IMR-90 (cell line): ENCODE measurements at regions not wholly inside any gene's neighbourhood (a gene's known extent, or its start where the extent isn't known, plus 50 kb on each side); places are given as distances from the start of the nearest gene placed in this dataset.

Source experiments
- ATAC-seq: fragments of 200-7000 bp; cut with Tn5 transposase; 2 replicates; pipeline ENCODE4 v1.9.1; 2020; ENCODE audit warnings: low read depth, mild to moderate bottlenecking, moderate library complexity
- BruUV-seq: library from RNA; stranded (reverse); fragments of 400-500 nt; replicated peaks from 2 replicates; lab custom pipeline; 2021; lab: Mats Ljungman, UMichigan
- CTCF ChIA-PET: fragments of 300-600 bp; formaldehyde crosslinking; extraction: SDS; loops from one replicate; lab custom pipeline; 2021; ENCODE audit warnings: antibody characterized with exemption; lab: Yijun Ruan, JAX
- POLR2A ChIA-PET: fragments of 300-600 bp; sonication (Branson Sonifier 250); formaldehyde crosslinking; loops from one replicate; lab custom pipeline; 2022; ENCODE audit warnings: antibody characterized with exemption; ENCODE audit not compliant: unreplicated experiment; lab: Charles Lee
- DNase-seq: peaks from one replicate; pipeline ENCODE4 v3.0.0; 2013
- H2AFZ ChIP-seq: replicated peaks from 2 replicates; pipeline ENCODE3; 2013; ENCODE audit warnings: low read length, mild to moderate bottlenecking; ENCODE audit not compliant: poor library complexity
- H2AK5ac ChIP-seq: 2 replicates; pipeline ENCODE4 v1.6.1; 2013; ENCODE audit warnings: low read depth, low read length, inconsistent platforms
- H2AK9ac ChIP-seq: replicated peaks from 2 replicates; pipeline ENCODE3; 2013; ENCODE audit warnings: mild to moderate bottlenecking, low read depth, low read length, moderate library complexity; ENCODE audit not compliant: poor library complexity
- H2BK120ac ChIP-seq: 2 replicates; pipeline ENCODE4 v1.6.1; 2013; ENCODE audit warnings: low read depth, low read length, inconsistent platforms
- H2BK15ac ChIP-seq: 3 replicates; pipeline ENCODE4 v1.6.1; 2013; ENCODE audit warnings: low read depth, low read length, inconsistent platforms
- H2BK20ac ChIP-seq: 2 replicates; pipeline ENCODE4 v1.6.1; 2013; ENCODE audit warnings: low read depth, mild to moderate bottlenecking, inconsistent platforms, low read length, moderate library complexity
- H2BK5ac ChIP-seq: 2 replicates; pipeline ENCODE4 v1.6.1; 2013; ENCODE audit warnings: mild to moderate bottlenecking, low read depth, low read length, inconsistent platforms; ENCODE audit not compliant: poor library complexity, severe bottlenecking
- H3K14ac ChIP-seq: replicated peaks from 2 replicates; pipeline ENCODE4 v1.6.1; 2013; ENCODE audit warnings: low read depth, low read length, inconsistent platforms
- H3K18ac ChIP-seq: 2 replicates; pipeline ENCODE4 v1.6.1; 2013; ENCODE audit warnings: low read depth, low read length, control low read depth
- H3K23ac ChIP-seq: 2 replicates; pipeline ENCODE4 v1.6.1; 2013; ENCODE audit warnings: low read depth, low read length, inconsistent platforms
- H3K27ac ChIP-seq: 2 replicates; pipeline ENCODE4 v1.5.1; 2013; ENCODE audit warnings: mild to moderate bottlenecking, control low read depth, low read length; ENCODE audit not compliant: insufficient read depth
- H3K27me3 ChIP-seq: 2 replicates; pipeline ENCODE4 v1.6.1; 2013; ENCODE audit warnings: low read length; ENCODE audit not compliant: control insufficient read depth, insufficient read depth
- H3K36me3 ChIP-seq: 2 replicates; pipeline ENCODE4 v1.6.1; 2013; ENCODE audit warnings: low read length, mixed read lengths; ENCODE audit not compliant: control insufficient read depth, insufficient read depth
- H3K4ac ChIP-seq: 2 replicates; pipeline ENCODE4 v1.6.1; 2013; ENCODE audit warnings: low read depth, low read length, inconsistent platforms
- H3K4me1 ChIP-seq: 2 replicates; pipeline ENCODE4 v1.6.1; 2013; ENCODE audit warnings: low read length, mixed read lengths; ENCODE audit not compliant: control insufficient read depth, insufficient read depth
- H3K4me2 ChIP-seq: 2 replicates; pipeline ENCODE4 v1.6.1; 2013; ENCODE audit warnings: low read depth, mild to moderate bottlenecking, control low read depth, low read length, moderate library complexity
- H3K4me3 ChIP-seq: 2 replicates; pipeline ENCODE4 v1.5.1; 2013; ENCODE audit warnings: low read depth, mild to moderate bottlenecking, control low read depth, low read length, moderate library complexity; ENCODE audit not compliant: insufficient read depth
- H3K56ac ChIP-seq: 2 replicates; pipeline ENCODE4 v1.6.1; 2013; ENCODE audit warnings: low read length, inconsistent platforms; ENCODE audit not compliant: insufficient read depth; ENCODE audit errors: extremely low read depth
- H3K79me1 ChIP-seq, 2 experiments: 2 replicates each; pipeline ENCODE4 v1.6.1; 2013; ENCODE audit warnings: low read length in 2 of 2, inconsistent platforms in 1 of 2, low read depth in 1 of 2
- H3K9ac ChIP-seq: 2 replicates; pipeline ENCODE4 v1.6.1; 2013; ENCODE audit warnings: low read depth, low read length, control low read depth
- H3K9me1 ChIP-seq: 2 replicates; pipeline ENCODE4 v1.6.1; 2013; ENCODE audit warnings: low read length, inconsistent platforms; ENCODE audit not compliant: insufficient read depth
- H3K9me3 ChIP-seq: 2 replicates; pipeline ENCODE4 v1.6.1; 2013; ENCODE audit warnings: low read length; ENCODE audit not compliant: control insufficient read depth, insufficient read depth
- H4K20me1 ChIP-seq: 2 replicates; pipeline ENCODE4 v1.6.1; 2013; ENCODE audit warnings: low read length, inconsistent platforms; ENCODE audit not compliant: insufficient read depth
- H4K5ac ChIP-seq: 2 replicates; pipeline ENCODE4 v1.6.1; 2013; ENCODE audit warnings: mild to moderate bottlenecking, low read depth, low read length, control low read depth
- H4K8ac ChIP-seq, 2 experiments: 2 replicates each; pipeline ENCODE4 v1.6.1; 2013; ENCODE audit warnings: low read depth in 2 of 2, low read length in 2 of 2, control low read depth in 1 of 2, inconsistent platforms in 1 of 2
- H4K91ac ChIP-seq: 2 replicates; pipeline ENCODE4 v1.6.1; 2013; ENCODE audit warnings: low read depth, low read length, inconsistent platforms; ENCODE audit not compliant: insufficient read depth
- CEBPB ChIP-seq: IDR thresholded peaks from 2 replicates; pipeline ENCODE4 v1.6.1; 2012; ENCODE audit warnings: low read depth, low read length, improper control_type of control experiment
- CHD1 ChIP-seq: IDR thresholded peaks from 2 replicates; pipeline ENCODE4 v1.6.1; 2012; ENCODE audit warnings: low read depth, low read length, improper control_type of control experiment
- MAFK ChIP-seq: IDR thresholded peaks from 2 replicates; pipeline ENCODE4 v1.6.1; 2012; ENCODE audit warnings: low read depth, low read length, improper control_type of control experiment
- MAZ ChIP-seq: IDR thresholded peaks from 2 replicates; pipeline ENCODE4 v1.6.1; 2012; ENCODE audit warnings: low read depth, mild to moderate bottlenecking, low read length, improper control_type of control experiment, moderate library complexity, borderline replicate concordance
- NFE2L2 ChIP-seq: fragments of 150-350 bp; IDR thresholded peaks from 2 replicates; pipeline ENCODE4 v1.6.1; 2016; ENCODE audit warnings: low read depth, mild to moderate bottlenecking, low read length
- POLR2A ChIP-seq: IDR thresholded peaks from 2 replicates; pipeline ENCODE4 v1.6.1; 2012; ENCODE audit warnings: mild to moderate bottlenecking, low read depth, low read length
- RAD21 ChIP-seq: IDR thresholded peaks from 2 replicates; pipeline ENCODE4 v1.6.1; 2012; ENCODE audit warnings: low read length, improper control_type of control experiment
- RCOR1 ChIP-seq: IDR thresholded peaks from 2 replicates; pipeline ENCODE4 v1.6.1; 2012; ENCODE audit warnings: mild to moderate bottlenecking, low read length, improper control_type of control experiment; ENCODE audit not compliant: insufficient replicate concordance
- RFX5 ChIP-seq: IDR thresholded peaks from 2 replicates; pipeline ENCODE4 v1.8.0; 2012; ENCODE audit warnings: low read depth, mild to moderate bottlenecking, low read length, moderate library complexity
- SMC3 ChIP-seq: fragments of 150-350 bp; IDR thresholded peaks from 2 replicates; pipeline ENCODE4 v1.6.1; 2016; ENCODE audit warnings: low read depth, mild to moderate bottlenecking, antibody characterized with exemption, low read length, moderate library complexity
- WGBS, 2 experiments: methylation state at CpG; one replicate each; pipeline versions ENCODE4 v1.1.5 to v1.1.7; 2013; ENCODE audit warnings: missing lambda C conversion rate in 2 of 2; ENCODE audit not compliant: insufficient read length in 1 of 2; ENCODE audit errors: extremely low coverage in 2 of 2; 5-methylcytosine and 5-hydroxymethylcytosine counted together
- dilution Hi-C: fragments of 300-500 bp; cut with HindIII; formaldehyde crosslinking; loops from one replicate; pipeline ENCODE4 v1.14.3; 2018; ENCODE audit warnings: low sequenced_read_pairs; ENCODE audit not compliant: unreplicated experiment
- in situ Hi-C: fragments of 300-500 bp; cut with MboI; formaldehyde crosslinking; loops from 3 replicates; pipeline ENCODE4 v1.14.3; 2019; ENCODE audit warnings: low sequenced_read_pairs, inconsistent platforms, mixed read lengths
- intact Hi-C: fragments of 100-400 bp; cut with micrococcal nuclease; formaldehyde crosslinking; loops from 2 replicates; pipeline ENCODE4 v1.10.0; 2022
- TF ChIP-seq, protein P1 (sequence below): fragments of 150-350 bp; IDR thresholded peaks from 2 replicates; pipeline ENCODE4 v1.6.1; 2017; ENCODE audit warnings: mild to moderate bottlenecking, antibody characterized with exemption, low read length, low read depth

DNA sequence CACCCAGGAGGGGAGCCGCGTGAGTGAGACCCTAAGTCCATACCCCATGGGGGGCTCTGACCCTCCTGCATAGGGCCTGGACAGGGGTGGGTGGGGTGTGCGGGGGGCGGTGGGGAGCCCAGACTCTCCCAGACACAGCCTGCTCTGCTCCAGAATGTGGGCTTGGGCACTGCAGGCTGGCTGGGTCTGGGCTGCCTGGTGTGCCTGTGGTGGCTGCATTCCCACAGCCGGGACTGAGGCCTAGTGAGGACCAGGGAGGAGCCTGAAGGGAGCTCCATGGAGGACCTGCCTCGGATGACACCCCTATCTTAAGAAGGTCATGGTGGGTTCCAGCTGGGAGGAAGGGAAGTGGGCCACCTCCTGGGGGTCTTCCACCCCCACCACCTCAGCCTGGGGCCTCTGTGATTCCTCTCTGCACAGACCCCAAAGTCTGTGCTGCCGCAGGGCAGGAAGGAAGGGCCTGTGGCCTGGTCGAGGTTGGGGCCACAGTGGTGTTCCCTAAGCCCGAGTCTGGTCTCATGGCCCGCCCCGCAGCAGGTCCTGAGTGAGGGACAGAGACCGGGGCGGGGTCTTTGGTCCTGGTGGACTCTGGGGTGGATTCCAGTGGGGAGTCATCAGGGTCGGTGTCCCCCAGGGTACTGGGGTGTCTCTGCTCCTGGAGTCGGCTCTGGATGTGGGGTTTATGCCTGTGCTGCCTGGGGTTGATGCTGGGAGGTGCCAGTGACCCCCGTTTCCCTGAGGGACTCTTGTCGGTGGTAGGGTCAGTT lies 392.3 kb downstream of the TMEM121 start:
- Histone ChIP-seq H3K4ac (no peak overlapping the region), H2AK5ac (no peak overlapping the region), H3K9ac (no peak overlapping the region), H2BK15ac (no peak overlapping the region), H3K27ac (no peak overlapping the region), H2AK9ac (no peak overlapping the region), H3K14ac (no peak overlapping the region), H2BK20ac (no peak overlapping the region), H4K91ac (no peak overlapping the region), H3K79me1 (no peaks in the 10 kb centered on the region), H2BK120ac (no peak overlapping the region), H2BK5ac (no peak overlapping the region), H3K4me2 (no peak overlapping the region), H3K36me3 (no peaks in the 10 kb centered on the region), H3K9me3 (peaks cover 40% of the 10 kb centered on the region), H3K18ac (no peak overlapping the region), H3K56ac (no peak overlapping the region), H4K5ac (no peak overlapping the region), H3K27me3 (no peaks in the 10 kb centered on the region), H3K9me1 (no peaks in the 10 kb centered on the region), H3K4me3 (no peak overlapping the region), H4K8ac (no peak overlapping the region), H2AFZ (no peak overlapping the region), H3K4me1 (no peaks in the 10 kb centered on the region), H4K20me1 (no peaks in the 10 kb centered on the region), H3K23ac (no peak overlapping the region)
- ATAC-seq = no peak
- TF ChIP-seq MAZ (no peak), MAFK (no peak), RAD21 (no peak), SMC3 (no peak), RFX5 (no peak), NFE2L2 (no peak), POLR2A (no peak), RCOR1 (no peak), CEBPB (no peak), CHD1 (no peak)
- TF ChIP-seq, protein P1, sequence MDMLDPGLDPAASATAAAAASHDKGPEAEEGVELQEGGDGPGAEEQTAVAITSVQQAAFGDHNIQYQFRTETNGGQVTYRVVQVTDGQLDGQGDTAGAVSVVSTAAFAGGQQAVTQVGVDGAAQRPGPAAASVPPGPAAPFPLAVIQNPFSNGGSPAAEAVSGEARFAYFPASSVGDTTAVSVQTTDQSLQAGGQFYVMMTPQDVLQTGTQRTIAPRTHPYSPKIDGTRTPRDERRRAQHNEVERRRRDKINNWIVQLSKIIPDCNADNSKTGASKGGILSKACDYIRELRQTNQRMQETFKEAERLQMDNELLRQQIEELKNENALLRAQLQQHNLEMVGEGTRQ = no peak
- DNase-seq = no peak
- ChIA-PET CTCF (no interaction called here), POLR2A (no interaction called here)
- dilution Hi-C loops = no loop called here
- intact Hi-C loops = no loop called here
- no TSS peak for BruUV-seq
- in situ Hi-C loops = no loop called here
- WGBS, 2 experiments = 51% methylated on average over 7 of the region's 17 CpGs; no CpG with 5 or more reads in 1 of the 2 experiments
